ENCODE measurements at regions not wholly inside any gene's neighbourhood (a gene's known extent, or its start where the extent isn't known, plus 50 kb on each side); places are given as distances from the start of the nearest gene placed in this dataset.

DNA sequence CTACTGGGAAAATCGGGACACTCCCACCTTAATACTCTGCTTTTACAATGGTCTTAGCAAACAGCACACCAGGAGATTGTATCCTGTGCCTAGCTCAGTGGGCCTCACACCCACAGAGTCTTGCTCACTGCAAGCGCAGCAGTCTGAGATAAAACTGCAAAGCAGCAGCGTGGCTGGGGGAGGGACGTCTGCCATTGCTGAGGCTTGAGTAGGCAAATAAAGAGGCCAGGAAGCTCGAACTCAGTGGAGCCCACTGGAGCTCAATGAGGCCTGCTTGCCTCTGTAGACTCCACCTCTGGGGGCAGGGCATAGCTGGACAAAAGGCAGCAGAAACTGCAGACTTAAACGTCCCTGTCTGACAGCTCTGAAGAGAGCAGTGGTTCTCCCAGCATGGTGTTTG is 1169.1 kb upstream of the EPHA6 start:
- peaks cover 14% of the 10 kb centered on the region for H3K27me3 ChIP-seq (ENCODE audit: insufficient read depth, low read depth, severe bottlenecking)
- H3K4me3 ChIP-seq (ENCODE audit: low read depth, low read length): no peak overlapping the region
- TF ChIP-seq, protein P1, sequence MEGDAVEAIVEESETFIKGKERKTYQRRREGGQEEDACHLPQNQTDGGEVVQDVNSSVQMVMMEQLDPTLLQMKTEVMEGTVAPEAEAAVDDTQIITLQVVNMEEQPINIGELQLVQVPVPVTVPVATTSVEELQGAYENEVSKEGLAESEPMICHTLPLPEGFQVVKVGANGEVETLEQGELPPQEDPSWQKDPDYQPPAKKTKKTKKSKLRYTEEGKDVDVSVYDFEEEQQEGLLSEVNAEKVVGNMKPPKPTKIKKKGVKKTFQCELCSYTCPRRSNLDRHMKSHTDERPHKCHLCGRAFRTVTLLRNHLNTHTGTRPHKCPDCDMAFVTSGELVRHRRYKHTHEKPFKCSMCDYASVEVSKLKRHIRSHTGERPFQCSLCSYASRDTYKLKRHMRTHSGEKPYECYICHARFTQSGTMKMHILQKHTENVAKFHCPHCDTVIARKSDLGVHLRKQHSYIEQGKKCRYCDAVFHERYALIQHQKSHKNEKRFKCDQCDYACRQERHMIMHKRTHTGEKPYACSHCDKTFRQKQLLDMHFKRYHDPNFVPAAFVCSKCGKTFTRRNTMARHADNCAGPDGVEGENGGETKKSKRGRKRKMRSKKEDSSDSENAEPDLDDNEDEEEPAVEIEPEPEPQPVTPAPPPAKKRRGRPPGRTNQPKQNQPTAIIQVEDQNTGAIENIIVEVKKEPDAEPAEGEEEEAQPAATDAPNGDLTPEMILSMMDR (IDR thresholded peaks at IDR 0.05; ENCODE audit: low read depth, low read length): no peak
- DNase-seq: no peak
- no peak overlapping the region for H3K27ac ChIP-seq
- no peaks in the 10 kb centered on the region for H3K36me3 ChIP-seq
- no peaks in the 10 kb centered on the region for H3K9me3 ChIP-seq (ENCODE audit: severe bottlenecking)

DNA sequence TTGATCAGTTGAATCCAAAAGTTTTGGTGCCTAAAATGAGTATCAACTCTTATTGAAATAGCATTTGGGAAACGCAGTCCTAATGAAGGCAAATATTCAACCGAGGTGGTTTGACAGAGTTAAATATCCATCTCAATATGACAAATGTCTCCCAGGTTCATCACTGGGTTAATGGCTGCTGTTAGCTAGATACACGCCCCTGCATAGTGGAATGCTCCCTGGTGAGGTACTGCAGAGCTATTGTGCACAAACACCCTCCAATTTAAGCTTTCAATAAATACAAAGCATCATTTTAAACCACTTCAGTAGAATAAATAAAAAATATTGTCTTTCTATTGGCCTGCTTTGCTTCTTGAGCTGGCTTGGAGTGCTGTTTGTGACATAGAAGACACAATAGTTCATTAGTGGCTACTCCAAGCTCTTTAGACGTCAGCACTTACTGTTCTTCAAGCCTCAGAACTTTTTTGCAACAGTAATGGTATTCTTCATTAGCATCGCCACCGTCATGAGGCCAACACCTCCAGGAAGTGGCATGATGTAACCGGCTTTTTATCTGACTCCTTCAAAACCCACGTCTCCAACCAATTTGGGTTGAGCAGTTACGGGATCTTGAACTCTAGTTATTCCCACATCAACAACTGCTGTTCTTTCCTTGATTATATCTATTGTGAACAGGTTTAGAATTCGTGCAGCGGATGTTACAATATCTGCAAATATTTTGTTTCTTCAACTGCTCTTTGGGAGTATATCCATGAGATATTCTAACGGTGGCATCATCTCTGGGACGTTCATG is 1159.6 kb upstream of the EPHA6 start:
- H3K27ac ChIP-seq: no peak overlapping the region
- TF ChIP-seq, protein P1 (IDR thresholded peaks at IDR 0.05; ENCODE audit: low read depth, low read length): no peak
- DNase-seq: no peak
- no peak overlapping the region for H3K4me3 ChIP-seq (ENCODE audit: low read depth, low read length)
- H3K36me3 ChIP-seq: no peaks in the 10 kb centered on the region
- no peaks in the 10 kb centered on the region for H3K9me3 ChIP-seq (ENCODE audit: severe bottlenecking)
- H3K27me3 ChIP-seq (ENCODE audit: insufficient read depth, low read depth, severe bottlenecking): peaks cover 27% of the 10 kb centered on the region

DNA sequence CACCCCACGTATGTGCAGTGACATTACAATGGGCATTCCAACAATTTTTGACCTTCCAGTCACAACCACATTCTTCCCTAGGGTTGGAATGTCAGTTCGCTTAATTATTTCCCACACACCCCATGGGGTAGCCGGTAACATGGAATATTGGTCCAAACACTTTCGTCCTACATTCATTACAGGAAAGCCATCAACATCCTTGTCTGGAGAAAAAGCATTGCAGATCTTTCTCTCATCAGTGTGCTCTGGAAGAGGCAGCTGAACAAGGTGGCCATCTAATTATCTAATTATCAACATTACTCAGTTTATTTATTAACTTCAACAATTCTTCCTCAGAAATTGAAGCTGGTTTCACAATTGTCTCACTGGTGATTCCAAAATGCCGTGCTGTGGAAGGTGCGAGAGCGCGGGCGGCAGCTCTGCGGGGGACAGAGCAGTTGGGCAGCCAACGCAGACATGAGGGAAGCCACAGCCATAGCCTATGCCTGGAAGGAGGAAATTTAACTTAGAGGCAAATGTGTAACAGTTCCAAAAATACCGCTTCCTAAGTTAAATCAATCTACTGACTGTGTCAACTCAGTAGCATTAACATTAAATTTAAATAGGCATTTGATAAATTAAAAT is 1158.9 kb upstream of the EPHA6 start:
- TF ChIP-seq, protein P1 (IDR thresholded peaks at IDR 0.05; ENCODE audit: low read depth, low read length): no peak
- Histone ChIP-seq H3K4me3 (ENCODE audit: low read depth, low read length) (no peak overlapping the region), H3K27ac (no peak overlapping the region), H3K9me3 (ENCODE audit: severe bottlenecking) (no peaks in the 10 kb centered on the region), H3K27me3 (ENCODE audit: insufficient read depth, low read depth, severe bottlenecking) (peaks cover 27% of the 10 kb centered on the region), H3K36me3 (no peaks in the 10 kb centered on the region)
- DNase-seq: no peak

DNA sequence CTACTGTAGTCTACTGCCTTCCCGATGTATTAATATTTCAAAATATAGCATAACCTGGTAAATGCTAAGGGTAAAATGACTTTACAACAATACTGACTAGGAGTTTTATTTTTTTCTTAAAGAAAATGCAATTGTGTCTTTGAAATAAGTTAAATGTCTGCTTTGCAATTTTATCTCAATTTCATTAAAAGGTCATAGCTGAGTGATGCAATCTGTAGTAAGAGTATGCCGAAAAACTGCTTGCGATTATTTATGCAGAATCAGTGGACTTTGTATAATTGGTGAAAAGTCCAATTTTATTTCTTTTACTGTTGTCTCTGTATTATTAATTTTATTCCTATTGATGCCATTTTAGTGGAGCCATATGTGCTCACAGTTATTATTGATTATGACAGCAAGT is 1143.6 kb upstream of the EPHA6 start:
- no peak for DNase-seq
- TF ChIP-seq, protein P1 (IDR thresholded peaks at IDR 0.05; ENCODE audit: low read depth, low read length): no peak
- Histone ChIP-seq H3K4me3 (ENCODE audit: low read depth, low read length) (no peak overlapping the region), H3K27ac (no peak overlapping the region), H3K9me3 (ENCODE audit: severe bottlenecking) (no peaks in the 10 kb centered on the region), H3K27me3 (ENCODE audit: insufficient read depth, low read depth, severe bottlenecking) (peaks cover 35% of the 10 kb centered on the region), H3K36me3 (no peaks in the 10 kb centered on the region)

DNA sequence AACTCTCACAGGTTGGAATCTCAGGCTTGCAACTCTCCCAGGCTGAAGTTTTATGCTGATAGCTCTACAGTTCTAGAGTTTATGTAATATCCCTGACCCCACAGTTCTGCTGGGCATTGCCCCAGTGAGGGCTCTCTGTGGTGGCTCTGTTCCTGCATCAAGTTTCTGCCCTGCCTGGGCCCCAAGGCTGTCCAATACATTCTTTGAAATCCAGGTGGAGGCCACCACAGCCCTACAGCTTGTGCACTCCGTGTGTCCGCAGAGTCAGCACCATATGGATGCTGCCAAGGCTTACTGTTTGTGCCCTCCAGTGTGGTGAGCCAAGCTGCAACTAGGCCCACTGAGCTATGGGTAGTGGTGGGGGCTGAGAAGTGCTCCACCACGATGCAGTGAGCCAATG is 1141.2 kb upstream of the EPHA6 start:
- Histone ChIP-seq H3K4me3 (ENCODE audit: low read depth, low read length) (no peak overlapping the region), H3K27ac (no peak overlapping the region), H3K27me3 (ENCODE audit: insufficient read depth, low read depth, severe bottlenecking) (peaks cover 29% of the 10 kb centered on the region), H3K9me3 (ENCODE audit: severe bottlenecking) (no peaks in the 10 kb centered on the region), H3K36me3 (no peaks in the 10 kb centered on the region)
- TF ChIP-seq, protein P1 (IDR thresholded peaks at IDR 0.05; ENCODE audit: low read depth, low read length): no peak
- DNase-seq: no peak
